ENCODE measurements at regions not wholly inside any gene's neighbourhood (a gene's known extent, or its start where the extent isn't known, plus 50 kb on each side); places are given as distances from the start of the nearest gene placed in this dataset.

DNA sequence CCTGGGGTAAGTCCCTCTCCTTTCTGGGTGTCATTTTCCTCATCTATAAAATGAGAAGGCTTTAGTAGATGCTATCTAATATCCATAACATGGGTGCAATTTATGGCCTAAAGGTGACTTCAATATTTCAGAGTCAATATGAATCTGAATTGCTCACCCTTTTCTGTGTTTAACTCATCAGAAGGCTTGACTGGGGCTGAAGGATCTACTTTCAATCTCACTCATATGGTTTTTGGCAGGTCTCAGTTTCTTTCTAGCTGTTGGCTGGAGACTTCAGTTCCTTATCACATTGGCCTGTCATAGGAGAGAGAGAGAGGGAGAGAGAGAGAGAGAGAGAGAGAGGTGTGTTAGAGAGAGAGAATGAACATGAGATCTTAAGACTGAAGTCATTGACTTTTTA, 343.7 kb upstream of the MEX3C start:
- no peak overlapping the region for H3K4me3 ChIP-seq (ENCODE audit: low read depth, low read length)
- TF ChIP-seq, protein P1, sequence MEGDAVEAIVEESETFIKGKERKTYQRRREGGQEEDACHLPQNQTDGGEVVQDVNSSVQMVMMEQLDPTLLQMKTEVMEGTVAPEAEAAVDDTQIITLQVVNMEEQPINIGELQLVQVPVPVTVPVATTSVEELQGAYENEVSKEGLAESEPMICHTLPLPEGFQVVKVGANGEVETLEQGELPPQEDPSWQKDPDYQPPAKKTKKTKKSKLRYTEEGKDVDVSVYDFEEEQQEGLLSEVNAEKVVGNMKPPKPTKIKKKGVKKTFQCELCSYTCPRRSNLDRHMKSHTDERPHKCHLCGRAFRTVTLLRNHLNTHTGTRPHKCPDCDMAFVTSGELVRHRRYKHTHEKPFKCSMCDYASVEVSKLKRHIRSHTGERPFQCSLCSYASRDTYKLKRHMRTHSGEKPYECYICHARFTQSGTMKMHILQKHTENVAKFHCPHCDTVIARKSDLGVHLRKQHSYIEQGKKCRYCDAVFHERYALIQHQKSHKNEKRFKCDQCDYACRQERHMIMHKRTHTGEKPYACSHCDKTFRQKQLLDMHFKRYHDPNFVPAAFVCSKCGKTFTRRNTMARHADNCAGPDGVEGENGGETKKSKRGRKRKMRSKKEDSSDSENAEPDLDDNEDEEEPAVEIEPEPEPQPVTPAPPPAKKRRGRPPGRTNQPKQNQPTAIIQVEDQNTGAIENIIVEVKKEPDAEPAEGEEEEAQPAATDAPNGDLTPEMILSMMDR (IDR thresholded peaks at IDR 0.05; ENCODE audit: low read depth, low read length, missing control alignments), result no peak
- no peak for DNase-seq (ENCODE audit: low read depth)

DNA sequence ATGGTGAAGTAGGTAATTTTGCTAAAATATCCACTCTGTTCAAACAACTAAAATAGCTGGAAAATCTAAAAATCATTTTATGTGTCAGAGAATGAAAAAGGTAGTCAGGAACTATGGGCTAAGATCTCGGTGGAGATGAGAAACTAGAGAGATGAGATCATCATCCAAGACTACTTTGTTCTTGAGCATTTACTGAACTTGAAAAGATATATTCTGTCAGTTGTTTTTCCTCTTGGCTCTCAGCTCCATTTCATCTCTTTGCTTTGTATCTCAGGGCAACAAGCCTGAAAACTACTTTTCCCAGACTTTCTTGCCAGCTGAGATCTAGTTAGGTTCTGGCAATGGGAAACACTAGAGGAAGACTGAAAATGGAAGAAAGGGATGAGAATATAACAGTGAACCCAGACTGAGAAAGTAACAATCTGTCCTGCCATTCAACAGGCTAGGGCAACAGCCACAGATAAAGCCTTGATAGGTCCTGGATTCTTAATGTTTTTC, 346.2 kb upstream of the MEX3C start:
- no peak for DNase-seq (ENCODE audit: low read depth)
- TF ChIP-seq, protein P1 (IDR thresholded peaks at IDR 0.05; ENCODE audit: low read depth, low read length, missing control alignments), result no peak
- H3K4me3 ChIP-seq (ENCODE audit: low read depth, low read length), result no peak overlapping the region

DNA sequence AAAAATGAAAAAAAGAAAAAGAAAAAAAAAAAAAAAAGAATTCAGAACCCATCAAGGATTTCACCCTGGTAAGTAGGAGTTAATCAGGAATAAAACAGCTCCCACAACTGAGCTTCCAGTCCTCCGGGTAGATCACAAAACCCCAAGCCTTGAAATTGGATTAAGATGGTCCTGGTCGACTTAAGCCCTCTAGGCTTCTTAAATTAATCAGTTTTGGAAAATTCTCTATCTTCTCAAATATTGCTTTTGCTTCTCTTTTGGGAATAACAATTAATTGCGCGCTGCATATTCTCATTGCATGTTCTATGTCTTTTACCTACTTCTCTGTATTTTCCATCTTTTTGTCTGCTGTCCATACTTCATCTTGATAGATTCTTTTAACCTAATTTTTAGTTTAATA, 348.0 kb upstream of the MEX3C start:
- no peak overlapping the region for H3K4me3 ChIP-seq (ENCODE audit: low read depth, low read length)
- TF ChIP-seq, protein P1 (IDR thresholded peaks at IDR 0.05; ENCODE audit: low read depth, low read length, missing control alignments), result no peak
- DNase-seq (ENCODE audit: low read depth), result no peak

DNA sequence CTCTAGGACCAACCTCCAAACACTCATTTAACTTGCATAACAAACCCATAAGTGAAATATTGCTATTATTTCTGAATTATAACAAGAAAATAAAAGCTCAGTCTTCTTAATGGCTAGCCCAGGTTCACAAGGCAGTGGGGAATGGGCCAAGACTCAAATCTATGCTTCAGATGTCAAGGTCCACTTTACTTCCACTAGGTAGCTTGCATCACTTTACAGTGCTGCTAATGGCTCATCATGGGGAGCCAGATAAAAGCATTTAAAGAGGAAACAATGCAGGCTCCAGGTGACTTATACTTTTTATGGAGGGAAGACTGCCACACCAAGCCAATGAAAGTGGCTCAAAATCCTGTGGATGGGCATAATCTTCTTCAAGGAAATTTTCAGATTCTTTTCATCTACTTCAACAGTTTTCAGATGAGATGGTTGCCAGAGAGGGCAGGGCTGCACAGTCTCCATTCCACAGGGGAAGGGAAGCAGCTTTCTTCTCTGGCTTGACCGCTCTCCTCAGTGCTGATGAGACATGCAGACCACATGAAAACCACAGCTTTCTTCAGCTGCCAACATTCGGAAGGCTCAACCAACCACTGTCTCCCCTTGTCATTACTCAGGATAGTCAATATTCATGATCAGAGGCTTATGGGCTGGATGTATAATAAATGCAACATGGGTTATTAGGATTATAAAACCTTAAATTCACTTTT, 361.9 kb upstream of the MEX3C start:
- TF ChIP-seq, protein P1 (IDR thresholded peaks at IDR 0.05; ENCODE audit: low read depth, low read length, missing control alignments), result no peak
- no peak overlapping the region for H3K4me3 ChIP-seq (ENCODE audit: low read depth, low read length)
- no peak for DNase-seq (ENCODE audit: low read depth)

DNA sequence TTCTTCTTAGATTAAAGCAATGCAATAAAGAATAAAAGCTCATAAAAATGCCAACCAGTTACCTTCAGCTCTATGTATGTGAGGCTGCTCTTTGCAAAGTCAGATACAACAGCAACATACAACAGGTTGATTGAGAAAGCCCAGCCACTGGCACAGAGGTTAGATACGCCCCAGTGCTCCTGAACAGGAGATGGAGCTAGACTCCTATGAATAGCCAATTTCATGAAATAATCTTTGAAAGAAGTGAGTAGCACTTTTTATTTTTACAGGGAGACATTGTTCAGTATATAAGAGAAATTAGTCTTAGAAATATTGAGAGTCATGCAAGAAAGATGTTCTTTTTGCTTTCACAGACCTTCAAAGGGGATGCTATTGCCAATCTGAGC, 362.4 kb upstream of the MEX3C start:
- H3K4me3 ChIP-seq (ENCODE audit: low read depth, low read length), result no peak overlapping the region
- TF ChIP-seq, protein P1 (IDR thresholded peaks at IDR 0.05; ENCODE audit: low read depth, low read length, missing control alignments), result no peak
- DNase-seq (ENCODE audit: low read depth), result no peak

DNA sequence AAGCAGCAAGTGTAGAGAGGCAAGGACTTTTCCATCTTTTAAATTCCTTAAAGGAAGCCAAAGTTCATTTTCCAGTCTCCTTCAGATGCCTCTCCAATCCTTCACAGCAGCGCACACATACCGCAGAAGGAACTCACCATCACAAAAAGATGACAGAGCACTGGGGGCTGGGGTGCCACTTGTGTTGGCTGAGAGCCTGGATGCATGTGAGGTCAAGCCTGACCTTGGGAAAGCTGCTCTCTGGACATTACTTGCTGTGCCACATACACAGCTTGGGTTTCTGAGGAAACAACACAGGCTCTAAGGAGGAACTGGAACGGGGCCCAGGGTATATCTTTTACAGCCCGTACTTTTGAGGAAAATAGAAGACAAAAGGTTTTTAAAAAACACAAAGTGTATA, 364.3 kb upstream of the MEX3C start:
- no peak overlapping the region for H3K4me3 ChIP-seq (ENCODE audit: low read depth, low read length)
- DNase-seq (ENCODE audit: low read depth), result no peak
- TF ChIP-seq, protein P1 (IDR thresholded peaks at IDR 0.05; ENCODE audit: low read depth, low read length, missing control alignments), result no peak

DNA sequence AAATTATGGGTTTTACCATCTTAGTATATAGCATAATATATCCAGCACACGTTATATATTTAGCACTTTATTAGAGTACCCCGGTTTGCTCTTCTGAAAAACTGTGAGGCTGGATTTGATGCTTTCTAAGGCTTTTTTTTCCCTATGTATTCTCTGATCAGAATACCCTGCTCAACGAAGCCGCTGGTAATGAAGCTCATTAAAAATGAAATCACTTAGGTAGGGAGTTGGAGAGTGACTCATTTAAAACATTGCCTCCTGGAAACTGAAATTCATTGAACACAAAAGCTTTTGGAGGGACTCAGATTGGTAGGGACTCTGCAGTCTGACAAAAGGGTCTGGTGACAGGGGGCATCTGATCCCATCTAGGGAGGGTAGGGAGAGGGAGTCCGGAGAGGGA, 365.4 kb upstream of the MEX3C start:
- TF ChIP-seq, protein P1 (IDR thresholded peaks at IDR 0.05; ENCODE audit: low read depth, low read length, missing control alignments), result no peak
- no peak overlapping the region for H3K4me3 ChIP-seq (ENCODE audit: low read depth, low read length)
- DNase-seq (ENCODE audit: low read depth), result no peak

All from GM12864 (cell line).